G401.6 (cell line): ENCODE measurements at regions not wholly inside any gene's neighbourhood (a gene's known extent, or its start where the extent isn't known, plus 50 kb on each side); places are given as distances from the start of the nearest gene placed in this dataset.

Source experiments
- FAIRE-seq: peaks from 2 replicates; lab custom pipeline; 2012; peaks lifted over from hg19 to GRCh38; lab: Jason Lieb, UNC

DNA sequence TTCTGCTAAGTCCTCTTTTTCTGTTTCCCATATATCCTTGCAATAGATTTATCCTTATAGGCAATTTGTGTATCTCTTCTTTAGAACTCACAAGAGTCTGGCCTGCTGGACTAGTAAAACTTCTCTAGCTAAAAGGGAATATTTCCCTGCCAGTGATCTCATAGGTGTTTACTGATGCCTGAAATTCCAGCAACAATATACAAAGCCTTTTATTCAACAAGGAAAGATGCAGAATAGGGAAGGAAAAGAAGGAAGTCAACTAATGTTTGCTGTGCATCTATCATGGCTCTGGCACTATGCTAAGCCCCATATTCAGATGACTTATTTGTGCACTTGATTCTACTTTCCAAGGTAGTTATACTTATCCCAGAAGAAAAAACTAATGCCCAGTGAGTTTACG lies 160.0 kb upstream of the DMRTA1 start:
- FAIRE-seq = no peak

- no peak for FAIRE-seq
Measured at GRCh38 chr9:22288661-22289060, 158.0 kb upstream of the DMRTA1 start.

GRCh38 chr9:22307013-22307711 lies 139.5 kb upstream of the DMRTA1 start:
- FAIRE-seq = no peak

DNA sequence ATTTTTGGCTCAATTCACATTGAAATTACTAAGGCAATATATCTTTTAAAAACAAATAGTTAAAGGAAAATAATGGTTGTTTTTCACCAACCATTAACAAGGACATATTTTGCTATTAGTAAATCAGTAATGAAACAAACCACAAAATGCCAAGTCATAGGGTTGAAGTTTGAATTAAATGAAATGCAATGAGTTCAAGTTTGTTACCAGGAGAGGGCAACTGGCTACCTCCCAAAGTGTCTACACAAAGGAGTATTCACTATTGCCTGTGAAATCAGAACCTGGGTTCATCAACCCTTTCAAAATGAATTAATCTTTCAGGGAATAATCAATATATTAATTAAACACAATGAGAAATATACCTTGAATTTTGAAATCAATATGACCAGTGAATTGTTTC lies 138.4 kb upstream of the DMRTA1 start:
- no peak for FAIRE-seq

- FAIRE-seq = no peak
Measured at GRCh38 chr9:22316645-22317044, 130.0 kb upstream of the DMRTA1 start.

DNA sequence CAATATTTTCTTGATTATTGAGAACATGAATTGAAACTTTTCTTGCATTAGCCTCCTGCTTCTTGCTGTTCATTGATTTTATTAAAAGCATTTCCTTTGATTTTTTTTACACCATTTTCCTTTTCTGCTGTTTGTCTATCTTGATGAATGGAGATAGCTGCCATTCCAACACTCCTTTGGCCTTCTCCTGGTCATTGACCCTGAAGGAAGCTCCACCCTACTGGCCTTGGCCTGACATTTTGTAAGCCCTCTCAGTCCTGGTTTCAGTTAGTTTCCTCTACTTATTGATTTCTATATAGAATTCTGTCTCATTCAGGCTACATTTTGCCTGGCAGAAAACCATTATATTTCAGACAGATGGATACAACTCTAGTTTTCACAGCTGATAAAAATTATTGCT lies 115.1 kb upstream of the DMRTA1 start:
- no peak for FAIRE-seq

- FAIRE-seq = no peak
Measured at GRCh38 chr9:22332202-22332601, 114.4 kb upstream of the DMRTA1 start.

DNA sequence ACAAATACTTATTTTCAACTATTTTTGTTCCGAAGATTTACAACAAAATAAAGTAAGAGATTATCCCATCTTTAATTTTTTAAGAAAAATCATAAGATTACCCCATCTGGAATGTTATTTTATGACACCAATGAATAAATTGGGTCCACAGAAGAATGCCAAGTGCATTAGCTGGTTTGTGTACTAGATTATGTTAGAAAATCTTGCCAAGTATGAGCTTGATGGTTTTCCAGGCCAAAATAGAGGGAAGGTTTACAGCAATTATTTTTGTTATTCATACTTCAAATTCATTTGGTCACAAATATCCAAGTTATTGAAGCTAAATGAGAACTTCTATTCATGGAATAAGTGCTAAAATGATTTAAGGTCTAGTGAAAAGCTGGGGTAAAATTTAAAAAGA lies 109.4 kb upstream of the DMRTA1 start:
- FAIRE-seq = no peak

DNA sequence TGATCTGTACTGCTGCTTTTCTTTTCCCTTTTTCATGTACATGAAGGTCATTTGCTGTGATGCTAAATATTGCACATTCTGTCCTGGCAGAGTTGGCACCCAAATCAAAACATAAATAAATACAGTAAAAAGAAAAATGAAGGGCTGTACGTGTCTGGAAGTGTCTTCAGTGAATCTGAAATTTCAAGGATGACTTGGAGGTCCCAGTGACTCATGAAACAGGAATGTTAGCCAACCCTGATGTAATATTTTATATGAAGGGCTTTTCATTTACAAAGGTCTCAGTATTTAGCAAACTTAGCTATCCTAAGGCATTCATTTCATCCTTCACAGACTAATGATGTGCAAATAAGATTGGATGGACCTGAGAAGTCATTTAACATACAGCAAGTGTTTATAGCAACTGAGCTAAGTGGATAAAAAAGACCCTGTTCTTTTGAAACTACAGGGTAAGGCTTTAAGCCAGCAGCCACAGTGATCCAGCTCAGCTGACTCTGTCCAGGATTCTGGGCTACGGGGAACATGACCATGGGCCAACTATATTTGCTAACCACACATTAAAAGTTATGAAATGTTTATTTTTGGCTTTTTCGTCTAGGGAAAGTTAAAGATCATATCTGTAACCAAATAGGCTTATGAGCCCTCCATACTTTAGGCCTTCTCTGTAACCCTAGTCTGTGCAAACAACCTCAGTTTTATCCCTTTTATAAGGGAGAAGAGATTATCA lies 104.0 kb upstream of the DMRTA1 start:
- no peak for FAIRE-seq

DNA sequence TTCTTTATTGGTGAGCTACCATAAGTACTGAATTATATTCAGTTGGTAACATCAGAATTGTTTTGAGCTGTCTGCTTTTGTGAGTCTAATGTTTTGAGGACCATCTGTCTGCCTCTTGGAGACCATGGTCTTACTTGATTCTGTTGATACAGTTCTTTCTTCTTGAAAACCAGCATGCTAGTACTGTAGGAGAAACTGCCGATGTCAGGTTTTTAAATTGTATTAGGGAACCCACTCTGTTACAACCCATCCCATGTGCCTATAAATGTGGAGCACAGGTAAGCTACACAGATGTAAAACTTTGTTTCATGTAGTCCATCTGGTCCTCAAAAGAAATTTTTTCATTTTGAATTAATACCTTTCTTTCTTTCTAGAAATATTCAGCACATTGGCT lies 103.4 kb upstream of the DMRTA1 start:
- FAIRE-seq = no peak

DNA sequence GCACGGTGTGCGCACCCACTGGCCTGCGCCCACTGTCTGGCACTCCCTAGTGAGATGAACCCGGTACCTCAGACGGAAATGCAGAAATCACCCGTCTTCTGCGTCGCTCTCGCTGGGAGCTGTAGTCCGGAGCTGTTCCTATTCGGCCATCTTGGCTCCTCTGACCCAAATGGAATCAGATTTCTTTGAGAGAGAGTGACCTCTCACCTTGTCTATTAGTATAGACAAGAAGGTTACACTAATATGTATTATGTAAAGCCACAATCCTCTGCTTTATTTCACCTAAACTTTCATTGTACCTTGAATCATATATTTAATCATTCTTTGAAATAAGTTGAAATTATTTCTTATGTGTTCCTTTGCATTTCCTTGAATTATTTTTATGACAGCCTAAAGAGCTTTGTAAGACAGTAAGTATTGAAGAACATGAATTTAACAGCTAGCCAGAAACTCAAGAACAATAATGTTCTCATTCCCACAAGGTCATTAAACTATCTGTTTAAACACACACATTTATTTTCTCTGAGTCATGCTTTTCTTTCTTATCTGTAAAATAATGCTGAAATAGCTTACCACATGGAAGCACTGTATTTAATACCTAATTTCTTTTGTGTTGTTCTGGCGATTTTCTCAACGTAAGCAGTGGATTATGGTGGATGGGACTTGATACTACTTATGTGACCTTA lies 91.8 kb upstream of the DMRTA1 start:
- FAIRE-seq = no peak

GRCh38 chr9:22356985-22357384 lies 89.6 kb upstream of the DMRTA1 start:
- FAIRE-seq = no peak

DNA sequence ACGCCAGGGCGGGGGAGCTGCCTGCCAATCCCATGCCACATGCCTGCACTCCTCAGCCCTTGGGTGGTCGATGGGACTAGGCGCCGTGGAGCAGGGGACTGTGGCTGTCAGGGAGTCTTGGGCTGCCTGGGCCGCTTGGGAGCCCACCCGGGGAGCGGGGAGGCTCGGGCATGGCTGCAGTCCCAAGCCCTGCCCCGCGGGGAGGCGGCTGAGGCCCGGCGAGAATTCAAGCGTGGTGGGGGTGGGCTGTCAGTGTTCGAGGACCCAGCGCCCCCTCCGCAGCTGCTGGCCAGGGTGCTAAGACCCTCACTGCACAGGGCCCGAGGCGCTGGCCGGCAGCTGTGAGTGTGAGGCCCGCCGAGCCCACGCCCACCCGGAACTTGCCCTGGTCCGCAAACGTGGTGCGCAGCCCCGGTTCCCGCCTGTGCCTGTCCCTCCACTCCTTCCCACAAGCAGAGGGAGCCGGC lies 83.2 kb upstream of the DMRTA1 start:
- FAIRE-seq = no peak

GRCh38 chr9:22373636-22374035 lies 73.0 kb upstream of the DMRTA1 start:
- no peak for FAIRE-seq

DNA sequence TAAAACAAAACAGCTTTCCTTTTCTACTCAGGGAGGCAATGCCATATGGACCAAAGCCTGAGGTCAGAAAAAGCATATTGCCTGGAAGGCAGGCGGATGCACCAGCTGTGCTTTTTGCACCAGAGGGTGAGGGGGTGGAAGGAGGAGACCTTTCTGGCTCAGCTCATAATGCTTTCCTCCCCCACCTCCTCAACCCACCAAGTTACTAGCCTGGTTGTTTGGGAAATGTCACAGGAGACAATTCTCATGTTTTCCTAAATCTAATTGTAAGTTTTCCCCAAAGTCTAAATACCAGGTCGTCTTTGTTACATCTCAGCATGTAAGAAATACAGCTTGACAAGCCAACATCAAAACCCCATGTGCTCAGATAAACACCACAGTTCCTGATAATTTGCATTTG lies 72.6 kb upstream of the DMRTA1 start:
- no peak for FAIRE-seq

DNA sequence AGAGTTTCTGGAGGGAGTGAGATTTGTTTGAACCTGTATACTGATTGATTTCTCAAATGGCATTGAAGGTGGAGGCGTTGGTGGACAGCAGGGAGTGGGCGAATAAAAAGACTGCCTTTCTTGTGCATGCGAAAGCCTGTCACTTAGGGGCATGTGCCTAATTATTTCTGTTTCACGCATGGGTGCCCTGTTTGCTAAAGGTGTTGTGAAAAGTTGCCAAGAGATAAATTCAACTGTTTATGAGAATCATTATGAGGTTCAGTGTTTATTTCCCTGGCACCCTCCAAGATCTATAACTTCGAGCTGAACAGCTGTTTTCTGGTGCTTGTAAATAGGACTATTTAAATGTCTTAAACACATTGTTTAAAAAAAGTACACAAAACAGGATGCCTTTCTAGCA lies 67.4 kb upstream of the DMRTA1 start:
- FAIRE-seq = no peak

- no peak for FAIRE-seq
Measured at GRCh38 chr9:22381170-22381569, 65.5 kb upstream of the DMRTA1 start.

DNA sequence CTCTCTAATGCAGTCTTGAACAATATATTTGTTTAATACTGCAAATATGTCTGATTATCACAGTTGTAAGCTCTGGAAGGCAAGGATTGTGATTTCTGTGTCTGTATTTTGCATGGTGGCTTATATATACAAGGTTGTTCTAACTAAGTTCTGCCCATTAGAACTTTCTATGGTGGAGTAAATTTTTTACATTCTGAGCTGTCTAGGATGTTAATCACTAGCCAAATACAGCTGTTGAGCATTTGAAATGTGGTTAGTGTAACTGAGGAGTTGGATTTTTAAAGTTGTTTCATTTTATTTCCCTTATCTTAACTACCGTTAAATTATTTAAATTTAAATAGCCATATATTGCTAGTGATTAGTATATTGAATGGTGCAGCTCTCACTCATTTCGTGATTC lies 64.3 kb upstream of the DMRTA1 start:
- FAIRE-seq = no peak

DNA sequence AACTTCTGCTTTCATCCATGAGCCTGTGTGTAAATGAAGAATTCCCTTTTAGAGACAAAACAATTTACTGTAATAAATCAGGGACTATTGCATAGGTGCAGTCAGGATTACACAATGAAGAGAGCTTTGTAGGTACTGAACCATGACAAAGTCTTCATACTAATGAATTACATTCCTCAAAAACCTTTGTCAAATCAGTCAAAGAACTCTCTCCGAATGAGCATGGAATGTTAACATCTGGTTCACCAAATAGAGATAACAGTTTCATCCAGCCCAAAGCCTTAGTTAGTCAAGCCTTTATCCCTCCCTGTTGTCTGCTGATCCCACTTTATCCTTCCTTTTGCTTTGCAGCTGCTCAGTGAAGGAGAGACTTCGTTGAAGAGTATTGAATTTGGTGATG lies 62.9 kb upstream of the DMRTA1 start:
- no peak for FAIRE-seq

GRCh38 chr9:22389271-22389670 lies 57.4 kb upstream of the DMRTA1 start:
- no peak for FAIRE-seq

GRCh38 chr9:22392523-22392922 lies 54.1 kb upstream of the DMRTA1 start:
- no peak for FAIRE-seq

- no peak for FAIRE-seq
Measured at GRCh38 chr9:22395687-22396141, 50.9 kb upstream of the DMRTA1 start.
